ENCODE measurements at regions not wholly inside any gene's neighbourhood (a gene's known extent, or its start where the extent isn't known, plus 50 kb on each side); places are given as distances from the start of the nearest gene placed in this dataset.
A peak's percentile ranks its signal among the peaks of the same experiment; 100 is the strongest.
"Not testable (repeated sequence)": the region's sequence is repeated elsewhere in the genome, so short reads cannot be mapped to it uniquely, and the experiment has no call there.

DNA sequence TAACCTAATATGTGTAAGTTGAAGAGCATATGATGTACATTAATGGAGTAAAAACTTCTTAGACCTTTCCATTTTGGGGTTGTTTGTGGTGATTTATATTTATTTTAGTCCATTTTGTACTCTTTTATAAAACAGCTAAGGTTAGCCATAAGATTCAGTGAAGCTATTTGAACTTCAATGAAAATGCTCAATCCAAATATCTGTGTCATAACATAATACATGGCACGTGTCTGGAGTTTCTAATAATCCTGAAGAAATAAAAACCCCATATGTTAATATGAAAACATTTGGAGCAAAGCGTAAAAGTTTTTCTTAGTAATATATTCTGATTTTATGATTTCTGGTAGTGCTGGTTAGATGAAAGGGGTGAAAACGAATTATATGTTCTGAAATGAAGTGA lies 1729.7 kb downstream of the PCDH9 start:
- no peak for DNase-seq (ENCODE audit: low spot score)

- no peak for DNase-seq (ENCODE audit: low spot score)
Observed at GRCh38 chr13:65499256-65499655, 1730.9 kb downstream of the PCDH9 start.

DNA sequence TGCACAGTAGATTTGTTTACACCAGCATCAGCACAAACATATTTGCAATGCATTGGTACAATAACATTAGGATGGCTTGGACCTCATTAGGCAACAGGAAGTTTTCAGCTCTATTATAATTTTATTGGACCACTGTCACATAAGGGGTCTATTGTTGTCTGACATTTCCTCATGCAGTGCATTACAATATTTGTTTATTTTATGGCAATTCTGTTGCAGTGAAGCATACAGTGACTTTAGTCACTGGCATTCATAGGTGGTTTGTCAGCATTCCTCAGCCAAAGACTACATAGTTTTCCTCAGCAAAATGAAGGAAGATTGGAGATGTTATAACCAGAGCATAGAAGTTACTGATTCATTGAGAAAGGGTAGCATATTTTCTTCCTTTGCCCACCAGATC lies 1732.9 kb downstream of the PCDH9 start:
- DNase-seq (ENCODE audit: low spot score): no peak

GRCh38 chr13:65490725-65491124 lies 1739.4 kb downstream of the PCDH9 start:
- not testable (repeated sequence) for DNase-seq (ENCODE audit: low spot score)

GRCh38 chr13:65488606-65489005 lies 1741.5 kb downstream of the PCDH9 start:
- DNase-seq (ENCODE audit: low spot score): no peak

- DNase-seq (ENCODE audit: low spot score): no peak
Observed at GRCh38 chr13:65479692-65480091, 1750.4 kb downstream of the PCDH9 start.

DNA sequence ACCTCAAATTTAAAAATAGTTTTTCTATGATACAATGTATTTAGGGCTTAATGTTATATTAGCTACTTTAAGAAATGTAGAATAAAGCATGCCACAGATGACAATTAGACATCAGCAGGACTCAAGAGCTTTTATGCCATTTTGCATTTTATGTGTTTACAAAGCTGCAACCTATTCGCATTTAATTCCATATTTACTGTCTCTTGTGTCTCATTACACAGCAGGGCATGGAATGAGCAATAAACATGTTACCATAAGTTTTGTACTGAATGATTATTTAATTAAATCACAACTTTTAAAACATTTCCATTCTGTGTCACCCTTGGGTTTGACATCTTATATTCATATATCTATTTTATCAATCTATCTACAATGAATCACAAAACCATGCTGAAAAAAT lies 1756.9 kb downstream of the PCDH9 start:
- DNase-seq (ENCODE audit: low spot score): no peak

- DNase-seq (ENCODE audit: low spot score): no peak
Observed at GRCh38 chr13:65472336-65472735, 1757.8 kb downstream of the PCDH9 start.

DNA sequence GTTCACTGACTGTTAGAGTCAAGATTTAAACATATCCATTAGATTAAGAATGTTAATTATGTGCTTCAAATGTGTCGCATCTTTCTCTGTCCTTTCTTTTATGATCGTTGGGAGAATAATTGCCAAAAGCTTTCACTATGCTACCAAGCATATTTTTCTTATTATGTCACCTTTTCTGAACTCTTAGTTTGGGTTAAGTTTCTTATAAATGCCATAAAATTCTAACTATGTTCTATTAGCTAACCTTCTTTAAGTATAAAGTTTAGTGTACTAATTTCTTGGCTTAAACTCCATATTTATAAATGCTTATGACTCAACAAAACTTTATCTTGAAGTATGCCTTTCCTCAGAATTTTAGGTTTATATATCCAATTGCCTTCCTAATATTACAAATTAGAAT lies 1759.4 kb downstream of the PCDH9 start:
- no peak for DNase-seq (ENCODE audit: low spot score)

DNA sequence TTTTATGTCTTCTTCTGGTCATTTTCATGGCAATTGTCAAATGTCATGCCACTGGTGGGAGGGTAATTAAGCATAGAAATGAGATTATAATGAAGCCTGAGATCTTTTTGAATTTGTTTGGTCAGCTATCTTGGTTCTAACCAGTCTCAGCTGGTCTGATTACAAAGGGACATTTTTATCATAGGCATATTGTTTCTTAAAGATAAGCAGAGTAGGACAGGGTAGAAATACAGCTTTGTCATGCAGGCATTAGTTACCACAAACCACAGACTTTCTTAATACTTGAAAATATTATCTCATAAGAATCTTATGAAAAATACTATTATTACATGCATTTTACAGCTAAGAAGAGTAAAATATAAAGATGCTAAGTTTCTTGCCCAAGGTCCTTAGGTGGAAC lies 1761.5 kb downstream of the PCDH9 start:
- no peak for DNase-seq (ENCODE audit: low spot score)

DNA sequence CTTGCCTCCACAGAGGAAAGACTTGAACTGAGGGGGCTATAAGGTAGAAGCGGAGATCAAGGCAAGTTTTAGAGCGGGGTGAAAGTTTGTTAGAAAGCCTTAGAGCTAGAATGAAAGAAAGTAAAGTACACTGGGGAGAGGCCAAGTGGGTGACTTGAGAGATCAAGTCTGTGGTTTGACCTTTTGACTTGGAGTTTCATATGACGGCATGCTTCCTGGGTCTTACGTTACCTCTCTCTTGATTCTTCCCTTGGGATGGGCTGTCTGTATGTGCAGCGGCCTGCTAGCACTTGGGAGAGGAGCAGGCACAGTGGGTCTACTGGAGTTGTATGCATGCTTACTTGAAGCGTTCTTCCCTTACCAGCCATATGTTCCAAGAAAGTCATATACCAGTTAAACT lies 1768.5 kb downstream of the PCDH9 start:
- DNase-seq (ENCODE audit: low spot score): no peak

- DNase-seq (ENCODE audit: low spot score): no peak
Observed at GRCh38 chr13:65460136-65460535, 1770.0 kb downstream of the PCDH9 start.

GRCh38 chr13:65456150-65456912 lies 1773.8 kb downstream of the PCDH9 start:
- DNase-seq (ENCODE audit: low spot score): no peak

DNA sequence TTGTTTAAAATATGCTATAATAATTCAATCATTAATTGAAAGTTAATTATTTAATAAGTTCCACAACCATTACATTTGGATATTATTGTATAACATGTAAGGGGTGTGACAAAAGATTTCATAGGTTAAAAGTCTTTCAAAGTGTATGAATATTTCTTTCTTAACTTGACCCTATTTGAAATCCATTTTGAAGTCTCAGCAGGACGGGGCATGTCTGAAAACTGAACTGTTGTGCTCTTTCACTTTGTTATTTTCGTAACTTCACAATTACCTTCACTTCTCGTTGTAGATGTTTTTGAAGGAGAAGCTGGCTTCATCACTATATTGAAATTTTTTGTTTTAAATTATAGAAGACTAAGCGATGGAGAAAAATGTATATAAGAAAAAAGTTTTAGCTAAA lies 1775.7 kb downstream of the PCDH9 start:
- no peak for DNase-seq (ENCODE audit: low spot score)

DNA sequence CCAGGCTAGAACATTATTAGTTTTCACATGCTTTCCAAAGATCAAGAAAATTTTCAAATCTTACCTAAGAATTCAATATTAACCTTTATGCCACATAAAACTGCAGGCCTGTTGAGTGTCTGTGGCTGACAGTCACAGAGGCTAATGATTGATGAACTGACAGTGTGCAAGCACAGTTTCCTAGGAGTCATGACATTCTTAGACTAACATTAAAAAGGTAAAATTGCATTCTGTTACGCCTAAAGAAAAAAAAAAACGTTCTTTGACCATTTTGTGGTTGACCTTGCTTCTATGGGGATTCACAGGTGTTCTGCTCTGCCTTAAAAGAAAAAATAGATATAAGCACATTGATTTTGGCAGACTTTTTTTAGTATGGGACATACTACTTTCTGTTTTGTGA lies 1776.2 kb downstream of the PCDH9 start:
- no peak for DNase-seq (ENCODE audit: low spot score)

- no peak for DNase-seq (ENCODE audit: low spot score)
Observed at GRCh38 chr13:65445340-65445739, 1784.8 kb downstream of the PCDH9 start.

GRCh38 chr13:65435590-65435989 lies 1794.5 kb downstream of the PCDH9 start:
- DNase-seq (ENCODE audit: low spot score): no peak

GRCh38 chr13:65417953-65418352 lies 1812.2 kb downstream of the PCDH9 start:
- no peak for DNase-seq (ENCODE audit: low spot score)

GRCh38 chr13:65416784-65417183 lies 1813.4 kb downstream of the PCDH9 start:
- no peak for DNase-seq (ENCODE audit: low spot score)

DNA sequence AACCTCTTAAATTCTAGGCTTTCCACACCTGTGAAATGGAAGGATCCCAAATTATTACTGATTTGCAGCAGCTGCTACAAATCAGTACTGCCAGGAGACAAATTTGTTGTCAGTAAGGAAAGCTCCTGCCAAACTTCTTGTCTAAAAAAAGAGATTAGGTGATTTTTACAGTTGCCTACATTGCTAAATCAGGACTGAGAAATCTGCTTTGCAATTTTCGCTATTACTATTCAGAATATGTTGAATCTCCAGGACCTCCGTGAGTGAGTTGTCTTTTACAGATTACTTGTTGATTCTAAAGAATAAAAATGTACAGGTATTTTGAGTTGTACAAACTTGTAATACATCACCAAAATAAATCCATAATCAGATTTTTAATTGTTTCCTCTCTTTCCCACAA lies 1815.9 kb downstream of the PCDH9 start:
- DNase-seq (ENCODE audit: low spot score): peak; percentile 1

DNA sequence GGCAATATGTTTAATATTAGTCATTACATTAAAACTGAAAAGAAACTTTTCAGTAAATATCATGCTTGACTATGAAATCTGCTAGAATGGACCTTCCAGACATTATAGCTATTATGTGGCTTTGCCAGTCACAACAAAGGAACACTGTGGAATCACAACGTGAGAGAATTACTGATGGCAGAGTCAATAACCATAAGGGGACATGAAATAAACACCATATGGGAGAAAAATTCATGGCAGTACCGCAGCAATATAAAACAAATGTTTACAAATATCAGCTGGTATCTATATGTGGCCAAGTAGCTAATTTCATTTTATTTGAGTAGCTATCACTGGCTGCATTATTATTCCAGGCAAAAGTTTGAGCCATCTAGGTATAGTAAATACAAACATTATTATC lies 1818.6 kb downstream of the PCDH9 start:
- peak; percentile 7 for DNase-seq (ENCODE audit: low spot score)

GRCh38 chr13:65410791-65411190 lies 1819.3 kb downstream of the PCDH9 start:
- no peak for DNase-seq (ENCODE audit: low spot score)

DNA sequence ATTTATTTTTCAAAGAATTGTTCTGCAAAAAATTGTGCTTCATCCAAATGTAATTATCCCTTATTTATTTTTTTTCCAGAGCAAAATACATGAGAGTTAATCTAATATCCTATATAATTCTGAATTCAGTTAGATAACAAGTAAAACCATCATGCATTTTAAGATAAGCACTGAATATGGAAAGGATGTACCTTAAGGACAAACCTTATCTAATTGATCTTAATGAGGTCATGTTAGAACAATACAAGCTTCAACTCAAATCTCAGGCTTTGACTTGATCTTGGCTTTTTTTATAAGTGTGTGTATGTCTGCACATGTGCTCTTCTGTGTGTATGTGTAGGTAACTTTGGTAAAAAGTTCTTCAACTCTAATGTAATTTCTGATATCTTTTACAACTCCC lies 1828.8 kb downstream of the PCDH9 start:
- no peak for DNase-seq (ENCODE audit: low spot score)

GRCh38 chr13:65400702-65401101 lies 1829.4 kb downstream of the PCDH9 start:
- no peak for DNase-seq (ENCODE audit: low spot score)
